ENCODE measurements at regions not wholly inside any gene's neighbourhood (a gene's known extent, or its start where the extent isn't known, plus 50 kb on each side); places are given as distances from the start of the nearest gene placed in this dataset.
A peak's percentile ranks its signal among the peaks of the same experiment; 100 is the strongest.

DNA sequence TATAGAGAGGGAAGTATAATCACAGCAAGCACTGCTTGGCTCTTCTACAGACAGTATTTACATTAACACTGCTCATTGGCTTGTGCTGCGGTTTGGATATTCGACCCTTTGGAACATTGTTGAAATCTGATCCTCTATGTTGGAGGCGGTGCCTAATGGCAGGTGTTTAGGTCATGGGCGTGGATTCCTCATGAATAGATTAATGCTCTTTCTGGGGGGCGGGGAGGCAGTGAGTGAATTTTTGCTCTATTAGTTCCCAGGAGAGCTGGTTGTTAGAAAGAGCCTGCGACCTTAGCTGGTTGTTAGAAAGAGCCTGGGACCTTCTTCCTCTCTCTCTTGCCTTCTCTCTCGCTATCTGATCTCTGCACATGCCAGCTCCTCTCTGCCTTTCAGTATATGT lies 77.3 kb upstream of the SVIL start:
- Histone ChIP-seq H3K36me3 (no peaks in the 10 kb centered on the region), H3K9me3 (no peaks in the 10 kb centered on the region), H3K27ac (no peak overlapping the region), H3K27me3 (no peaks in the 10 kb centered on the region), H3K4me3 (no peak overlapping the region), H3K4me1 (peaks cover 0 to 15% (median 0%) of the 10 kb centered on the region in 12 donors)
- no peak for ATAC-seq
- no peak for DNase-seq
- WGBS, 4 donors: 79 to 84% (median 81%) methylated on average over 7 of the region's 7 CpGs
- no peak for TF ChIP-seq CTCF (IDR thresholded peaks at IDR 0.05)
- intact Hi-C loops (cut with DNase I): no loop called here

DNA sequence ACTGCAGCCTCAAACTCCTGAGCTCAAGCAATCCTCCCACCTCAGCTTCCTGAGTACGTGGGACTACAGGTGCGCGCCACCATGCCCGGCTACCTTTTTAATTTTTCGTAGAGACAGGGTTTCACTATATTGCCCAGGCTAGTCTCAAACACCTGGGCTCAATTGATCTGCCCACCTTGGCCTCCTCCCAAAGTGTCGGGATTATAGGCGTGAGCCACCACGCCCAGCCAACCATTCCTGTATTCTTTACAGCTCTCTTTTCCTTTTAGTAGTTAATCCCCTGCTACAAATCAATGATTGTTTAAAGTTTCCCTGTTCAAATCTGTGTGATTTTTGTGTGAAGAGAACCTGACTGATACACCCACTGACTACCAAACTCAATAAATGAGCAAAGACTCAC lies 75.4 kb upstream of the SVIL start:
- WGBS, 4 donors: 82 to 96% (median 93%) methylated on average over 8 of the region's 8 CpGs
- peaks cover 0 to 10% (median 0%) of the 10 kb centered on the region in 12 donors for H3K4me1 ChIP-seq
- intact Hi-C loops (cut with DNase I): no loop called here
- no peaks in the 10 kb centered on the region for H3K27me3 ChIP-seq
- H3K27ac ChIP-seq: peak overlapping the region in 1 of 12 donors; percentile 26
- TF ChIP-seq CTCF (IDR thresholded peaks at IDR 0.05) (no peak), POLR2A (IDR thresholded peaks at IDR 0.05) (no peak)
- DNase-seq (no peak), ATAC-seq (no peak)
- no peak overlapping the region for H3K4me3 ChIP-seq
- H3K36me3 ChIP-seq: no peaks in the 10 kb centered on the region
- no peaks in the 10 kb centered on the region for H3K9me3 ChIP-seq

DNA sequence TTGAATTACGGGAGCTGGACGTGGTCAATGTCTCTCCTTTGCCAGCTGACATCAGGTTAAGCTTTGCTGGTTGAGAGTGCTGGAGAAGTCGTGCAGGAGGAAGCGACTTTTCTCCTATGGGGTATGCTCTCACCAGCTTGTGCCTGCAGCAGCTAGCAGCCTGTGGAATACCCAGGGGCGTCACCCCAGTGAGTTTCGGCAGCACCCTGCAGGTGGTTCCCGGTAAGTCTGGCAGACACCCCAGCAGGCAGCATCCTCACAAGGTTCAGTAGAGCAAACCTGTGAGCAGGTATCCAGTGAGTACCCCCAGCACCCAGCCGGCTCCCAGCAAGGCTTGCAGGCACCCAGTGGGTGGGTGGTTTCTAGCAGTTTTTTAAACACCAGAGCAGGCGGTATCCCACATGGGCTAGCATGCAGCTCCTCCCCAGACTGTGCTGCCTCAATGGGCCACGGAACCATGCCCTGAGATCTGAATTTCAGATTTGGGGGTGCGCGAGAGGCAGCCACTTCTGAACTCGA lies 74.8 kb upstream of the SVIL start:
- intact Hi-C loops (cut with DNase I): no loop called here
- Histone ChIP-seq H3K4me1 (peaks cover 0 to 4% (median 0%) of the 10 kb centered on the region in 12 donors), H3K27ac (peak overlapping the region in 1 of 12 donors; percentile 26), H3K4me3 (no peak overlapping the region), H3K27me3 (no peaks in the 10 kb centered on the region), H3K36me3 (no peaks in the 10 kb centered on the region), H3K9me3 (no peaks in the 10 kb centered on the region)
- peak in 1 of 5 donors; percentile 39 for DNase-seq
- TF ChIP-seq CTCF (IDR thresholded peaks at IDR 0.05) (no peak), POLR2A (IDR thresholded peaks at IDR 0.05) (no peak)
- ATAC-seq: no peak
- WGBS, 4 donors: 89 to 93% (median 91%) methylated on average over 12 to 13 of the region's 13 CpGs

- intact Hi-C loops (cut with DNase I): no loop called here
- peak in 2 of 4 donors; percentile 20 to 30 for ATAC-seq
- WGBS, 4 donors: 49 to 65% (median 54%) methylated on average over 8 to 9 of the region's 9 CpGs
Observed at GRCh38 chr10:29703271-29703670, 68.5 kb upstream of the SVIL start.

More at GRCh38 chr10:29703271-29703670, 68.5 kb upstream of the SVIL start:
- Histone ChIP-seq H3K27ac (peak overlapping the region in 2 of 12 donors; percentile 9 to 55), H3K27me3 (no peaks in the 10 kb centered on the region), H3K36me3 (no peaks in the 10 kb centered on the region), H3K4me3 (no peak overlapping the region), H3K4me1 (peaks cover 0 to 27% (median 11%) of the 10 kb centered on the region in 12 donors), H3K9me3 (no peaks in the 10 kb centered on the region)
- DNase-seq: peak in 1 of 5 donors; percentile 42
- TF ChIP-seq CTCF (IDR thresholded peaks at IDR 0.05): no peak
- TF ChIP-seq POLR2A (IDR thresholded peaks at IDR 0.05): no peak
